Erythroblast (primary cell): ENCODE measurements at regions not wholly inside any gene's neighbourhood (a gene's known extent, or its start where the extent isn't known, plus 50 kb on each side); places are given as distances from the start of the nearest gene placed in this dataset.

ENCODE experiments used
- GATA1 ChIP-seq: IDR thresholded peaks from 2 replicates; pipeline ENCODE4 v1.6.1; 2011; ENCODE audit warnings: low read depth, mild to moderate bottlenecking, control low read depth, low read length, moderate library complexity
- POLR2A ChIP-seq: IDR thresholded peaks from 2 replicates; pipeline ENCODE4 v1.6.1; 2011; ENCODE audit warnings: mild to moderate bottlenecking, low read length

- TF ChIP-seq POLR2A, result no peak
- no peak for TF ChIP-seq GATA1
These were observed 277.7 kb downstream of the ZEB1 start for GRCh38 chr10:31596765-31597164.
